NB4 (cell line): ENCODE measurements at regions not wholly inside any gene's neighbourhood (a gene's known extent, or its start where the extent isn't known, plus 50 kb on each side); places are given as distances from the start of the nearest gene placed in this dataset.

Source experiments
- MYC ChIP-seq: IDR thresholded peaks from 2 replicates; pipeline ENCODE4 v1.6.1; 2011; ENCODE audit warnings: low read depth, low read length
- POLR2A ChIP-seq: IDR thresholded peaks from 2 replicates; pipeline ENCODE4 v1.6.1; 2011; ENCODE audit warnings: mild to moderate bottlenecking; ENCODE audit not compliant: insufficient read length; ENCODE audit errors: extremely low read depth
- TF ChIP-seq, protein P1 (sequence below): IDR thresholded peaks from one replicate; pipeline ENCODE4 v1.5.1; 2012; ENCODE audit warnings: low read depth, low read length

DNA sequence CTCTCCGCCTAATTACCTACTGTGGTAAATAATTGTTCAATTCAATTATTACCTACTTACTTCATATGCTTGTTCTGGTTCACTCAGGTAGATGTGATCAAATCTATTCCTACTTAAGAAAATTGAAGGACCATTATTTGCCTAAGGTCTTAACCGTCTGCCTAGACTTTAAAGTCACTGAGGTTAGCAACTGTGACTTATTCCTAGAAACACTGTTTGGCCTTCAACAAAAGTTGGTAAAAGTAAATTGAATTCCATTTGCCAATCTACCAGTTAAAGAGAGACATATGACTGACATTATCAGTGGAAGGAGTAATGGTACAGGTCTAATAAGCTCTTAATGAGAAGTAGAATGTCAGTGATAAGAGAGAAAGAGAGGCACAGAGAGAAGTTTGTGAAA, 491.5 kb downstream of the NYAP2 start:
- TF ChIP-seq POLR2A: no peak
- TF ChIP-seq, protein P1, sequence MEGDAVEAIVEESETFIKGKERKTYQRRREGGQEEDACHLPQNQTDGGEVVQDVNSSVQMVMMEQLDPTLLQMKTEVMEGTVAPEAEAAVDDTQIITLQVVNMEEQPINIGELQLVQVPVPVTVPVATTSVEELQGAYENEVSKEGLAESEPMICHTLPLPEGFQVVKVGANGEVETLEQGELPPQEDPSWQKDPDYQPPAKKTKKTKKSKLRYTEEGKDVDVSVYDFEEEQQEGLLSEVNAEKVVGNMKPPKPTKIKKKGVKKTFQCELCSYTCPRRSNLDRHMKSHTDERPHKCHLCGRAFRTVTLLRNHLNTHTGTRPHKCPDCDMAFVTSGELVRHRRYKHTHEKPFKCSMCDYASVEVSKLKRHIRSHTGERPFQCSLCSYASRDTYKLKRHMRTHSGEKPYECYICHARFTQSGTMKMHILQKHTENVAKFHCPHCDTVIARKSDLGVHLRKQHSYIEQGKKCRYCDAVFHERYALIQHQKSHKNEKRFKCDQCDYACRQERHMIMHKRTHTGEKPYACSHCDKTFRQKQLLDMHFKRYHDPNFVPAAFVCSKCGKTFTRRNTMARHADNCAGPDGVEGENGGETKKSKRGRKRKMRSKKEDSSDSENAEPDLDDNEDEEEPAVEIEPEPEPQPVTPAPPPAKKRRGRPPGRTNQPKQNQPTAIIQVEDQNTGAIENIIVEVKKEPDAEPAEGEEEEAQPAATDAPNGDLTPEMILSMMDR: no peak
- no peak for TF ChIP-seq MYC
